Fibroblast of lung (primary cell): ENCODE measurements at regions not wholly inside any gene's neighbourhood (a gene's known extent, or its start where the extent isn't known, plus 50 kb on each side); places are given as distances from the start of the nearest gene placed in this dataset.

ENCODE experiments used
- EZH2 ChIP-seq: IDR thresholded peaks from 2 replicates; pipeline ENCODE4 v1.5.1; 2012; ENCODE audit warnings: low read length, control low read depth, mild to moderate bottlenecking; ENCODE audit errors: missing control alignments
- TF ChIP-seq, protein P1 (sequence below), 2 donors: IDR thresholded peaks in 1 of 2; conservative IDR thresholded peaks in 1 of 2; 1 replicate in 1 of 2; 2 replicates in 1 of 2; pipeline ENCODE4 v1.5.1; 2011 to 2012; ENCODE audit warnings: low read length in 2 of 2, control low read depth in 1 of 2, inconsistent platforms in 1 of 2, low read depth in 1 of 2, mild to moderate bottlenecking in 1 of 2

DNA sequence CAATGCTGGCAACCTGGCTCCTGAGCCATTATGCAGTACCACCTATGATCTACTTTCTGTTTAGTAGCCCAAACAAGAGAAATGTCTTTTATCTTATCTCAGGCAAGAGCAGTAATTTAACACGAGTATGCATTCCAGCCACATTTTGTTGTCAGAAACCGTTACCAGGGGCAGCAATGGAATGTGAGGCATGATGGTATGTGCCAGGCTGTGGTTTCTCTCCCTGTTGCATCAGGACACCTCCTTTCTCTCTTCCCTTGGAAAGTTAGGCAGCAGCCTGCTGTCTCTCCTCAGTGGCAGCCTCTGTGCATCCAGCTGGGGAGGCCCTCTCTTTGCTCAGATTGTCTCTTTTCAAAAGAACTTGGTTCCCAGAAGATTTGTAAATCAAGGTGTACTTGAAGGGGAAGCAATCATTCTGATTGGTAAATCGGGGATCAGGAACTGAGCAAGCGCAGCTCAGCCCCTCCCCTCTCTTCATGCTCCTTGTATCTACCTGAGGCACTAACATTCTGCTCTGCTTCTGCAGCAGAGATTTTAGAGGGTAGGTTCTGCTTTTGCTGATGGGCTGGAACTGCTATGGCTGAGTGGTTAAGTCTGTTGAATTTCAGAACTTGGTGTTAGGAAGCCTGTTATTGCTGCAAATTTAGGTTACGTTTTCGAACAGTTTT is 229.2 kb downstream of the ADAMTS15 start:
- TF ChIP-seq, protein P1, sequence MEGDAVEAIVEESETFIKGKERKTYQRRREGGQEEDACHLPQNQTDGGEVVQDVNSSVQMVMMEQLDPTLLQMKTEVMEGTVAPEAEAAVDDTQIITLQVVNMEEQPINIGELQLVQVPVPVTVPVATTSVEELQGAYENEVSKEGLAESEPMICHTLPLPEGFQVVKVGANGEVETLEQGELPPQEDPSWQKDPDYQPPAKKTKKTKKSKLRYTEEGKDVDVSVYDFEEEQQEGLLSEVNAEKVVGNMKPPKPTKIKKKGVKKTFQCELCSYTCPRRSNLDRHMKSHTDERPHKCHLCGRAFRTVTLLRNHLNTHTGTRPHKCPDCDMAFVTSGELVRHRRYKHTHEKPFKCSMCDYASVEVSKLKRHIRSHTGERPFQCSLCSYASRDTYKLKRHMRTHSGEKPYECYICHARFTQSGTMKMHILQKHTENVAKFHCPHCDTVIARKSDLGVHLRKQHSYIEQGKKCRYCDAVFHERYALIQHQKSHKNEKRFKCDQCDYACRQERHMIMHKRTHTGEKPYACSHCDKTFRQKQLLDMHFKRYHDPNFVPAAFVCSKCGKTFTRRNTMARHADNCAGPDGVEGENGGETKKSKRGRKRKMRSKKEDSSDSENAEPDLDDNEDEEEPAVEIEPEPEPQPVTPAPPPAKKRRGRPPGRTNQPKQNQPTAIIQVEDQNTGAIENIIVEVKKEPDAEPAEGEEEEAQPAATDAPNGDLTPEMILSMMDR (conservative IDR thresholded peaks at IDR 0.05 in 1 of 2, IDR thresholded peaks at IDR 0.05 in 1 of 2; ENCODE audit: low read depth in 1 of 2, low read length in 2 of 2): no peak
- no peak for TF ChIP-seq EZH2
